GM12872 (cell line): ENCODE measurements at regions not wholly inside any gene's neighbourhood (a gene's known extent, or its start where the extent isn't known, plus 50 kb on each side); places are given as distances from the start of the nearest gene placed in this dataset.

Source experiments
- TF ChIP-seq, protein P1 (sequence below): IDR thresholded peaks from 3 replicates; pipeline ENCODE4 v1.5.1; 2011; ENCODE audit warnings: low read depth, mild to moderate bottlenecking, low read length, moderate library complexity; ENCODE audit not compliant: insufficient read depth

DNA sequence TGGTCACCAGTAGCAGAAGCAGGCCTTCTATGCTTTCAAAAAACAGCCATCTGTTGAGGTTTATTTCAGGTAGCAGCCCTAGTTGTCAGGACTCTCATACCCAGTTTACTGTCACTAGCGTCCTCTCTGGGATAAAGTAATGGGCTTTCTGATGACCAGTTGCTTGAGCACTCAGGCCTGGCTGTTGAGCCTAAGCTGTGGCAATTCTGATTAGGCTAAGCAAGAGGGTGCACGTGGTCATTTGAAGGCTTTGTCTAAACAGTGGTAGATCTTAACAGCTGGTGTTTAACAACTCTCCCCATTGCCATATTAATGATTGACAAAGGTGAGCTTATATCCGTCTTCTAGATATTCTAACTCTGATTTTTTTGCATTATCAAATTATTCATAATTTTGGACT is 132.9 kb upstream of the TMCO5A start:
- TF ChIP-seq, protein P1, sequence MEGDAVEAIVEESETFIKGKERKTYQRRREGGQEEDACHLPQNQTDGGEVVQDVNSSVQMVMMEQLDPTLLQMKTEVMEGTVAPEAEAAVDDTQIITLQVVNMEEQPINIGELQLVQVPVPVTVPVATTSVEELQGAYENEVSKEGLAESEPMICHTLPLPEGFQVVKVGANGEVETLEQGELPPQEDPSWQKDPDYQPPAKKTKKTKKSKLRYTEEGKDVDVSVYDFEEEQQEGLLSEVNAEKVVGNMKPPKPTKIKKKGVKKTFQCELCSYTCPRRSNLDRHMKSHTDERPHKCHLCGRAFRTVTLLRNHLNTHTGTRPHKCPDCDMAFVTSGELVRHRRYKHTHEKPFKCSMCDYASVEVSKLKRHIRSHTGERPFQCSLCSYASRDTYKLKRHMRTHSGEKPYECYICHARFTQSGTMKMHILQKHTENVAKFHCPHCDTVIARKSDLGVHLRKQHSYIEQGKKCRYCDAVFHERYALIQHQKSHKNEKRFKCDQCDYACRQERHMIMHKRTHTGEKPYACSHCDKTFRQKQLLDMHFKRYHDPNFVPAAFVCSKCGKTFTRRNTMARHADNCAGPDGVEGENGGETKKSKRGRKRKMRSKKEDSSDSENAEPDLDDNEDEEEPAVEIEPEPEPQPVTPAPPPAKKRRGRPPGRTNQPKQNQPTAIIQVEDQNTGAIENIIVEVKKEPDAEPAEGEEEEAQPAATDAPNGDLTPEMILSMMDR = no peak

DNA sequence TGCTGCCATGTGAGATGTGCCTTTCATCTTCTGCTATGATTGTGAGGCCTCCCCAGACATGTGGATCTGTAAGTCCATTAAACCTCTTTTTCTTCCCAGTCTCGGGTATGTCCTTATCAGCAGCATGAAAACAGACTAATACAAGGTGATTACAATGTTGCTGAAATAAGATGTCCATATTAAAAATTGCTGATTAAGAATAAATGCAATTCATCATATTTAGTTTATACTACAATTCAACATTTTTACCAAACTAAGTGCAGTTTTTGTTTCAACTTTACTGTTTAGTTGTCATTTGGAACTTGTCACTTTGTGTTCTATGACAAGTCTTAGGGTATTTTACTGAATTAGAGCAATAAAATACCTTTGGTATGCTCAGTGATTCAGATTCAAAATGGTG is 127.6 kb upstream of the TMCO5A start:
- TF ChIP-seq, protein P1 = no peak

DNA sequence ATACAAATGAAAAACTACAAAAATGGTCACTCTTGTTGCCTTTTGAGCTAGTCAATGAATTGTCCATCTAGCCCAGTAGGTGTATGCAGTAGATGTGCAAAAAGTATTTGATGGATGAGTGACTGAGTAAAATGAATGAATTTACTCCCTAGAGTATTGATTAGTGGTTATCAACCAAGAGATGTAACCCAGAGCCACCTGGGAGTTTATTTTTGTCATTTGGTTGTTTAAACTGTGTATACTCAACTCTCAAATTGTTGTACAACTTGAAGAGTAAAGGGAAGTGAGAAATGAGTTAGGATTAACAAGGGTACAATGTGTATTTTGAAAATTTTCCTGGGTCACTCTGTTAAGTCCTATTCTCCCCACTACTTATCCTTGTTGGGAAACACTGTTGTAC is 124.1 kb upstream of the TMCO5A start:
- TF ChIP-seq, protein P1 = no peak

DNA sequence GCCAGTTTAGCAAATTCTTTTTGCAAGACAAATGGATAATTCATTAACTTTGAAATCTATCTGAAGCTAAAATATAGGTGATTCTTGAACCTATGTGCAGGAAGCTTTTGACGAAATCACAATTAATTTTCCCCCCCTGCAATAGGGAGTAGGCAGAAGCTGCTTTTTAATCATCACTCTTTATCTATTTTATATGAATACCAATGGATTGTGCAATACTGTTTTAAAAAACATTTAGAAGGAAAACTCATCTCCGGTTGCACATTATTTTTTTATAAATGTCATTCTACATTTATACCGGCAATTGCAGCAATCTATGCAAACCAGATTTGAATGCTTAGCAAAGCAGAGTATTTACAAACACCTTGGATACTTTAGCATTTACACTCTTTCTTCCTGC is 121.1 kb upstream of the TMCO5A start:
- TF ChIP-seq, protein P1 = no peak

DNA sequence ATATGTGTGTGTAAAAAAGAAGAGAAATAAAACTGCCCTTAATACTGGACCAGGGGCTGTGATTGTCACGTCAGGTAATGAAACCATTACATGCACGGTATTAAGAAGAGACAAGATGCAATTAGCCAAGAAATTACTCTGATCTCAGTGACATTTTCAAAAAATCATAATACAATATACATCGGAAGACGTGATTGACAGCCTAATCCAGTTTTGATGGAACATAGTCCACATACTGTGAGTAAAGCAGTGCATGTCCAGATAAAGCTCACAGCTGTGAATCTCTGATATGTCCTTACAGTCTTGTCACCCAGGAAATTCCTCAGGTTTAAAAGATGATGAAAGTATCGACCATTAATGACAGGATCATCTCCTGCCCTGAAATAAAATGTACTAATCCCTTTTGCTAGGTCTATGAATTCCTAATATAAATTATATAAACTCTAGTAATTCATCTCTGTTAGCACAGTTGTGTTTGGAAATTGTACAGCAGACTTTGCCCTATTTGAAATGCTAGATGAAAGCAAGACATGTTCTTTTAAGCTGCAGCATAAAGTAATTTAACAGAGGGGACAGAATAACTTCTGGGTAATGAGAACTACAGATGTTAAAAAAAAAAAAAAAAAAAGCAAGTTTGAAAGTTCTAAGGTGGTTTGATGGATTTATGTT is 119.5 kb upstream of the TMCO5A start:
- TF ChIP-seq, protein P1 = no peak

DNA sequence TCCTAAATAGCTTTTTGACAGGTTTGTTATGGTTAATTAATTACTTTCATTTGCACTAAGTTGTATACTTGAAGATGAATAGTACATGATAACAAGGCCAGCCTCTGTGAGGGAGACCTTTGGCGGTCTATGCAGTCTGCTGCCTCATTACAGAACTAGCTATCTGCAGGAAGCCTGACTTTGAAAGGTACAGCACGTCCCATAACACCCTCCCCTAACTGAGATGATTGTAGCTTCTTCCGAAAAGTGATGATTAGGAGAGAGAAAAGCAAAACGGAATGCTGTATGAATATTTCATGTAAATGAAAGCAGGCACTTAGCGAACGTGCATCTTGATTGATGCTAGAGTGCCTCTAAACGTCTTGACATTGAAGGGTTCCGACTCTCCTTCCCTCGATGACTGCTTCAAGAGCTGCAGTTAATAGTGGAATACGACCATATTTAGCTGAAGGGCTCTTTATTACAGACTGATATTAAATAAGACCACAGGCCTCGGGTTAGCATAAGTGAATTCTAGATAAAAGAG is 116.2 kb upstream of the TMCO5A start:
- TF ChIP-seq, protein P1 = no peak

DNA sequence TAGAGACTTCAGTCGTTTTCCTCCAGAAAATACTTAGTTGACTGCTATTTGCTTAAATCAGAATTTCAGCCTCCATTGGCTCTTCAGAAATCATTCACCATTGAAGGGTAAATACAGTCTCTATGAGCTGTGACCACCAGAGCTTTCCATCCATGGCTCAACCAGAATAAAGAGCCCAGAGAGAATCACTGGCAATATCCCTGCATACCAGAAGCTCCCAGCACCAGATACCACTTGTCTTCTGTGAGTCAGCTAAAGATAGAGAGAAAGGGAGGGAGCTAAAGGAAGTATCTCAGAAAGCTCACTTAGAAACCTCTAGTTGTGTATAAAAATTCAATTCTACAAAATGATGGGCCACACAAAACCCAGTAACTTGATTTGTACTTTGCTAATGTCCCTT is 115.2 kb upstream of the TMCO5A start:
- TF ChIP-seq, protein P1 = no peak
